Immature natural killer cell (primary cell): ENCODE measurements at regions not wholly inside any gene's neighbourhood (a gene's known extent, or its start where the extent isn't known, plus 50 kb on each side); places are given as distances from the start of the nearest gene placed in this dataset.
"Not testable (repeated sequence)": the region's sequence is repeated elsewhere in the genome, so short reads cannot be mapped to it uniquely, and the experiment has no call there.

Source experiments
- DNase-seq, 3 donors: peaks; one replicate each; pipeline ENCODE4 v3.0.0; 2022; ENCODE audit warnings: mixed read lengths in 1 of 3
- H3K27ac Mint-ChIP-seq, 6 donors: one replicate each; pipeline ENCODE4 v1.8.0; 2020; ENCODE audit warnings: mixed read lengths in 6 of 6, mild to moderate bottlenecking in 5 of 6, inconsistent platforms in 4 of 6, moderate library complexity in 3 of 6
- H3K27me3 Mint-ChIP-seq, 3 donors: one replicate each; pipeline ENCODE4 v1.8.0; 2020 to 2021; ENCODE audit warnings: low read depth in 3 of 3, mild to moderate bottlenecking in 3 of 3, mixed read lengths in 3 of 3, moderate library complexity in 3 of 3, inconsistent platforms in 1 of 3
- H3K36me3 Mint-ChIP-seq, 3 donors: one replicate each; pipeline ENCODE4 v1.8.0; 2020; ENCODE audit warnings: mixed read lengths in 3 of 3, inconsistent platforms in 2 of 3, mild to moderate bottlenecking in 2 of 3
- H3K4me1 Mint-ChIP-seq, 2 donors: one replicate each; pipeline ENCODE4 v1.8.0; 2020; ENCODE audit warnings: inconsistent platforms in 2 of 2, mild to moderate bottlenecking in 2 of 2, mixed read lengths in 2 of 2, moderate library complexity in 1 of 2
- H3K4me3 Mint-ChIP-seq, 5 donors: one replicate each; pipeline ENCODE4 v1.8.0; 2020; ENCODE audit warnings: mild to moderate bottlenecking in 5 of 5, mixed read lengths in 5 of 5, inconsistent platforms in 3 of 5, moderate library complexity in 3 of 5
- H3K9me3 Mint-ChIP-seq, 6 donors: one replicate each; pipeline ENCODE4 v1.8.0; 2020; ENCODE audit warnings: mild to moderate bottlenecking in 6 of 6, mixed read lengths in 6 of 6, inconsistent platforms in 4 of 6, moderate library complexity in 3 of 6

GRCh38 chr3:124362455-124362854 is 367.8 kb upstream of the UMPS start:
- Mint-ChIP-seq H3K4me1 (no peaks in the 10 kb centered on the region), H3K9me3 (no peaks in the 10 kb centered on the region), H3K27me3 (peaks cover 0 to 2% (median 0%) of the 10 kb centered on the region in 3 donors), H3K27ac (no peak overlapping the region), H3K4me3 (no peak overlapping the region), H3K36me3 (no peaks in the 10 kb centered on the region)
- DNase-seq: no peak

DNA sequence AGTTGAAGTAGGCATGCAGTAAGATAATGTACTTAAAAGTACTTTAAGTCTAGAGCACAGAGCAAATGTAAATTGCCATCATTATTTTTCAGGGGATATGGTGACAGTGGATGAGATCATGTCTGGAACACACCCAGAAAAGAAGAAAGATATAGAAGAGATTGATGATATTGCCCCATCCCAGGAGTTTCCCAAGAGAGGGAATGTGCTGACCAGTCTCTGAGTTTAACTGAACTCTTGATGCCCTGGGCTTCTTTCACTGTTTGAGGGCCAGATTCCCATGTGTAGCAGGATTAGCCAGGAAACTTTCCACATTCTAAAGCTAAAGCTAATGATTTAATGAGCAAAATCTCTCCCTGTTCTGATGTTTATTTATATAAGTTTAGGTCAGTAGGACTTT is 366.8 kb upstream of the UMPS start:
- H3K36me3 Mint-ChIP-seq: no peaks in the 10 kb centered on the region
- H3K4me1 Mint-ChIP-seq: no peaks in the 10 kb centered on the region
- peaks cover 0 to 2% (median 0%) of the 10 kb centered on the region in 3 donors for H3K27me3 Mint-ChIP-seq
- no peak overlapping the region for H3K4me3 Mint-ChIP-seq
- no peak overlapping the region for H3K27ac Mint-ChIP-seq
- H3K9me3 Mint-ChIP-seq: no peaks in the 10 kb centered on the region
- no peak for DNase-seq

DNA sequence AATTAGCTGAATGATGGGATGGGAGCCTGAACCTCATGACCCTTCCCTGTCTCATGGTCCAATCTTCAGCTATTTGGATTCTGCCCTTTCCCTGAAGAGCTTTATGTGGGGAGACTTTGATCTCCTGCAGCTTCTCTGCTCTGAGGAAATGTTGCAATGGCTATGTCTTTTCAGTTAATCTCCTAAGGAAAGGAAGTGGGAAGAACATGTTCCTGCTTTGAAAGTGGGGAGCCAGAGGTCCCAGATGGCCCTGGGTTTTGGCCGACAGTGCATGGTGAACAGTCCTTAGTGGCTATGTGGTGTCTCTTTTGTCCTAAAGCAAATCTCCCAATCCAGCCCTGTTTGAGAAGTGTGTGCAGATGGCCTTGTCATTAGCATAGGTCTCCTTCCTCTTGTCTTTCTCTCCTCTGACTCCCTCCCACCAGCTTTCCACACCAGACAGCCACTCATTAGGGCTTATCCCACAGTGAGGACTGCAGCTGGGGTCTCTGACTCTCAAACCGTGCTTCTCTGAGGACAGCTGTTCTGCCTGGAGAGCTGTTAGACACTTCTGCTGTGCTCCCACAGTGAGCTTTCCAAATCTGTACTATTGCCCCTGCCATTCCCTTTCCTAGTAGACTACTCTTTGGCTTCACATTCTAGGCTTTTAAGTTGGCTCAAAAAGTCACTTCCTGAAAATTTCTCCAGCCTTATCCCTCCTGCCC is 365.8 kb upstream of the UMPS start:
- H3K36me3 Mint-ChIP-seq: no peaks in the 10 kb centered on the region

GRCh38 chr3:124366655-124367054 is 363.6 kb upstream of the UMPS start:
- H3K4me3 Mint-ChIP-seq, H3K27me3 Mint-ChIP-seq: not testable (repeated sequence)

More for the DNA sequence above, 365.8 kb upstream of the UMPS start:
- Mint-ChIP-seq H3K27me3 (peaks cover 0 to 2% (median under 1%) of the 10 kb centered on the region in 3 donors), H3K9me3 (peaks cover 0 to 2% (median 0%) of the 10 kb centered on the region in 6 donors), H3K4me3 (no peak overlapping the region), H3K27ac (no peak overlapping the region), H3K4me1 (no peaks in the 10 kb centered on the region)
- DNase-seq: no peak

DNA sequence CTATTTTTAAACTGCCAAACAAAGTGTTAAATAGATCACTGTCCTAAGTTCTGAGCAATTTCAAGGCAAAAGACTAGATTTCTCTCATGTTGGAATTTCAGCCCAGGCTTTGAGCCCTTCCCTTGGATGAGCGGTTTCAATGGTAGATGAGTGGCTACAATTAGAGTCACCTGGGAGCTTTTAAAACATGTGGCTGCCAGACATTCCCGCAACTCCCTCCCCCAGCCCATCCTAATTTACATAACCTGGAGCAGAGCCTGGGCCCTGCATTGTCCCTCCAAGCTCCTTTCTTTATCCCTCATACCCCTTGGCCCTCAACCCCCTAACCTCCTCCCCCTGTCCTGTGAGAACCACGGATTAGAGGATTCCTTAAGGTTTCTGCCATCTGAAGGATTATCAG is 357.5 kb upstream of the UMPS start:
- DNase-seq: no peak
- H3K27ac Mint-ChIP-seq: no peak overlapping the region
- no peaks in the 10 kb centered on the region for H3K36me3 Mint-ChIP-seq
- H3K4me1 Mint-ChIP-seq: no peaks in the 10 kb centered on the region
- H3K4me3 Mint-ChIP-seq: no peak overlapping the region
- peaks cover 2 to 9% (median 6%) of the 10 kb centered on the region in 3 donors for H3K27me3 Mint-ChIP-seq
- peaks cover 0 to 4% (median 0%) of the 10 kb centered on the region in 6 donors for H3K9me3 Mint-ChIP-seq

More at GRCh38 chr3:124366655-124367054, 363.6 kb upstream of the UMPS start:
- H3K27ac Mint-ChIP-seq, H3K9me3 Mint-ChIP-seq, DNase-seq, H3K4me1 Mint-ChIP-seq, H3K36me3 Mint-ChIP-seq: not testable (repeated sequence)

GRCh38 chr3:124373524-124373923 is 356.7 kb upstream of the UMPS start:
- Mint-ChIP-seq H3K4me3 (no peak overlapping the region), H3K4me1 (no peaks in the 10 kb centered on the region), H3K9me3 (peaks cover 0 to 4% (median 0%) of the 10 kb centered on the region in 6 donors), H3K36me3 (no peaks in the 10 kb centered on the region), H3K27me3 (peaks cover 2 to 9% (median 6%) of the 10 kb centered on the region in 3 donors), H3K27ac (no peak overlapping the region)
- no peak for DNase-seq

DNA sequence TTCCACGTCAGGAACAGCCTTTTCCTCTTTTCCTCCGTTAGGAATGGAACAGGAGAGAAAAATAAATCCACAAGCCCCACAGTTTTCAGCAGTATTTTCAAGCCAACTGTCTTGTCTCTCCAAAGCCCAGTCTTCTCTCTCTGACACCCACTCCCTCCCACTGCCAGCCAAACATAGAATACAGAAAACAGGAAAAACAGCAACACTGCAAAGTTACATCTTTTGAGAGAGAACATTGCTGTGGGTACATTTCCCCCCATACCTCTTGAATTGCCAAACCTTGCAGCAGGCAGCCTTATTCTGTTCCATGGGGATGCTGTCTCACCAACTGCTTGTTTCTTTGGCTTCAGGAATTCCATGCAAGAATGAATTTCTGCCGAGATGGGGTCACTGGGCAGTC is 355.7 kb upstream of the UMPS start:
- H3K27ac Mint-ChIP-seq: no peak overlapping the region
- DNase-seq: no peak
- H3K4me3 Mint-ChIP-seq: no peak overlapping the region
- H3K27me3 Mint-ChIP-seq: peaks cover 2 to 8% (median 6%) of the 10 kb centered on the region in 3 donors
- no peaks in the 10 kb centered on the region for H3K36me3 Mint-ChIP-seq
- H3K4me1 Mint-ChIP-seq: no peaks in the 10 kb centered on the region
- H3K9me3 Mint-ChIP-seq: peaks cover 0 to 4% (median 0%) of the 10 kb centered on the region in 6 donors

- Mint-ChIP-seq H3K27me3 (peaks cover 4 to 10% (median 7%) of the 10 kb centered on the region in 3 donors), H3K4me3 (no peak overlapping the region), H3K36me3 (no peaks in the 10 kb centered on the region), H3K27ac (no peak overlapping the region), H3K4me1 (no peaks in the 10 kb centered on the region), H3K9me3 (no peaks in the 10 kb centered on the region)
- DNase-seq: no peak
Observed at GRCh38 chr3:124381575-124382333, 348.5 kb upstream of the UMPS start.

DNA sequence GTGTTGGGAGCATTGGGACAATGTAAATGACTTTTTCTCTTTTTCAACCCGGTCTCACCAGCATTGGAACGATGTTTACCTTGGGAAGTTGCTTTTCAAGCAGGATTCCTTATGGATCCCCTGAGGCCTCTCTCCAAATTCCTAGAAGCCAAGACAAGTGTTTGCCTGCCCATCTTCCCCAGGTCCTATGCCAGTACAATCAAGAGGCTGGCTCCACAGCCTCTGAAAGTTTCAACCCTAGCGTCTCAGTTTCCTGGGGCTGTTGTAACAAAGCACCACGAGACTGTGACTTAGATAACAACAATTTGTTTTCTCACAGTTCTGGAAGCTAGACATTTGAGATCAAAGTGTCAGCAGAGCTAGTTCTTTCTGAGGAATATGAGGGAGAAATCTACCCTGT is 347.2 kb upstream of the UMPS start:
- no peaks in the 10 kb centered on the region for H3K36me3 Mint-ChIP-seq
- H3K9me3 Mint-ChIP-seq: no peaks in the 10 kb centered on the region

DNA sequence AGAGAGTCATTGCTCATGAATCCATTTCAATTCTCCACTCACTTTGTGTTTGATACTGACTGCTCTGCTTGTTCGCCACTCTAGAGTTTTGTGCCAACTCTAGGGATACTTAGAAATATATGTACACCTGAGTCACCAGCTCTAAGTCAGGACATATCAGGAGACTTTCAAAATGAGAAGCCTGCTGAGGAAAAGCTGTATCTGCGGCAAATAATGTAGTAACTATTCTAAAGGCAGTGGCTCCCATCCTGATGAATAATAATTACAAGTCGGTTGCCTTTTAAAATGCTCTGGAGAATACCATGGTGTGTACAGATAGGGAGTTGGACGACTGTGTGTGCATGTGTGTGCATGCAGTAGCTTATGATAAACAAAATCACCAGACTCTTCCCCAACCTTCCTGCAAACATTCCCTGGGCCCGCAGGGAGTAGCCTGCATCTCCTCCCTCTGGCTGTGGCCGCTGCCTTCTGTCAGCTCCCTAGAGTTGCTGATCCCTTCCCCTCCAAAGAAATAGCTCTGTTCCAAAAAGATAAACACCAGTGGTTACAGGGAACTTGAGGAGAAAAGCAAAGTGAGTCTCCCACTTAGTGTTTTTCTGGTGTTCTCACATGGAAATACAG is 346.3 kb upstream of the UMPS start:
- Mint-ChIP-seq H3K9me3 (no peaks in the 10 kb centered on the region), H3K4me1 (no peaks in the 10 kb centered on the region), H3K36me3 (no peaks in the 10 kb centered on the region), H3K4me3 (no peak overlapping the region), H3K27me3 (peaks cover 6 to 21% (median 6%) of the 10 kb centered on the region in 3 donors), H3K27ac (no peak overlapping the region)
- no peak for DNase-seq

More for the DNA sequence above, 347.2 kb upstream of the UMPS start:
- no peak overlapping the region for H3K27ac Mint-ChIP-seq
- H3K27me3 Mint-ChIP-seq: peaks cover 4 to 15% (median 6%) of the 10 kb centered on the region in 3 donors
- no peak overlapping the region for H3K4me3 Mint-ChIP-seq
- DNase-seq: no peak
- H3K4me1 Mint-ChIP-seq: no peaks in the 10 kb centered on the region

DNA sequence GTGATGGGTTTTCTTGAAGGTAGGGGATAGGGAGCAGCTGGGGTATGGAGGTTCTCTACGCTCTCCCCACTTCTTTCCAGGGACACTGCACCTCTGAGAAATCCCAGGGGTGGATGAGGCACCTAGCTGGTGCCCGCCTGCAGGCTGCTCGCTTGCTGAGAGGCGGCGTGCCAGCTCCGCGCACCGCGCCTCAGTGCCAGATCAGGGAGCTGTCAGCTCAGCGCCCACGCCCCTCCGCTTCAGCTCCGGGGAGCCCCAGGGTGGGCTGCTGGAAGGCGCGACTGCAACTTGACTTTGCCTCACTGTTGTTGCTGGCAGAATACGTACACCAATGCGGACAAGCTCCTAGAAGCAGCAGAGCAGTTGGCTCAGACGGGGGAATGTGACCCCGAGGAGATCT is 345.7 kb upstream of the UMPS start:
- Mint-ChIP-seq H3K9me3 (no peaks in the 10 kb centered on the region), H3K27me3 (peaks cover 6 to 21% (median 6%) of the 10 kb centered on the region in 3 donors), H3K36me3 (no peaks in the 10 kb centered on the region), H3K4me1 (no peaks in the 10 kb centered on the region), H3K4me3 (no peak overlapping the region), H3K27ac (no peak overlapping the region)
- no peak for DNase-seq

DNA sequence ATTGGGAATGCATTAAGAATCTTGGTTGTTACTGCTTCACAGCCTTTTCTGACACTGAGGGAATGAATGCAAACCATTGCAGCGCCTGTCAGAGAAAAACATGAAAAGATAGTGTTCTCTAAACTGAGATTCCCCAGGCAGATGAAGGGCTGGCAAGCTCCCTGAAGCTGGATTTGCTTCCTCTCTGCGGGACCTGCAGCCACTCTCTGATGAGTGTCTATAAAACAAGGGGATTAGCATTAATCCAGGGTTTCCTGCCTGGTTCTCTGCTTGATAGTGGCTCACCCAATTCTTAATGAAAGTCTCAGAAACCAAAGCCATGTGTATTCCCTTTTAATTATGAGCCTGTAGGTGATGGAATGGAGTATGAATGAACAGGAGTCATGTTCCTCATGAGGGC is 344.3 kb upstream of the UMPS start:
- Mint-ChIP-seq H3K4me3 (no peak overlapping the region), H3K4me1 (no peaks in the 10 kb centered on the region), H3K36me3 (no peaks in the 10 kb centered on the region), H3K9me3 (no peaks in the 10 kb centered on the region), H3K27ac (no peak overlapping the region), H3K27me3 (peaks cover 2 to 17% (median 3%) of the 10 kb centered on the region in 3 donors)
- DNase-seq: no peak

DNA sequence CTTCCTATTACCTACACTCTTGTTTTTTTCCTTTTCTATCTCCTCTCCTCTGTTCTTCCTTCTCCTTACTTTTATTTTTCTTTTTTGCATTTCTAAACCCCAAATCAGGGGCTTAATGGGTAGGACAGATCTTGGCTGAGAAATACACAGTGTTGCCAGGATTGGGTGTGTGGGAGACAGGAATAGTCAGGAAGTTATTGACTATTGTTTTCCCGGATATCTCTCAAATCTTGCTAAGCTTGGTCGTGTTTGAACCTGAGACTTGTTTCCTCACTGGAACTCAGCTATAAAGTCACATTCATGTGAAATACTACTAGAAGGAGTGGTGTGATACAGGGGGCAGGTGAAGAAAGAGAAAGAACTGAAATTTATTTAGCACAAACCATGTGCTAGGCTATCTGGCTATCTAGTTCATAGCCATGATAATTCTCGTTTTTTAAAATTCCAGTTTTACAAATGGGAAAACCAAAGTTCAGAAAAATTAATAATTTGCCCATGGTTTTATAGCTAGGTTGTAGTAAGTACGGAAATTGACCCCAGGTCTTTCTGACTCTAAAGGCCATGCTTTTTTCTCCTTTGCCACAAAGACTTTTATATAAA is 343.2 kb upstream of the UMPS start:
- Mint-ChIP-seq H3K36me3 (no peaks in the 10 kb centered on the region), H3K4me3 (no peak overlapping the region), H3K9me3 (no peaks in the 10 kb centered on the region), H3K4me1 (no peaks in the 10 kb centered on the region), H3K27ac (no peak overlapping the region), H3K27me3 (peaks cover 2 to 15% (median 3%) of the 10 kb centered on the region in 3 donors)
- no peak for DNase-seq

DNA sequence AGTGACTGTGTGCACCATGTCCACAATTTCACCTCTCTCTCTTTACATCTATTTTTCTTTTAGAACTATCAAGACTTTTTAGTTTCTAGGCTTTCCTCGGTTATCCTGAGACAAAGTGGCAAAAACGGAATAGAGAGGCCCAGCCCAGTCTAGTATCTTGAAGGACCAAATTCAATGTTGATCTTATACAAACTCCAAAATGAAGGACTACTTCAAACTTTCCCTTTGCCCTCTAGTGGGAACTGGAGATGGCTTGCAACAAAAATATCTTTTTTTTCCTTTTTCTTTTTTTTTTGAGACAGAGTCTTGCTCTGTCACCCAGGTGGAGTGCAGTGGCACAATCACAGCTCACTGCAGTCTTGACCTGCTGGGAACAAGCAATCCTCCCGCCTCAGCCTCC is 338.5 kb upstream of the UMPS start:
- DNase-seq: no peak
- H3K4me3 Mint-ChIP-seq: no peak overlapping the region
- no peaks in the 10 kb centered on the region for H3K4me1 Mint-ChIP-seq
- H3K27me3 Mint-ChIP-seq: peaks cover 0 to 20% (median 2%) of the 10 kb centered on the region in 3 donors
- no peaks in the 10 kb centered on the region for H3K36me3 Mint-ChIP-seq
- H3K27ac Mint-ChIP-seq: no peak overlapping the region
- H3K9me3 Mint-ChIP-seq: no peaks in the 10 kb centered on the region
